ENCODE measurements at regions not wholly inside any gene's neighbourhood (a gene's known extent, or its start where the extent isn't known, plus 50 kb on each side); places are given as distances from the start of the nearest gene placed in this dataset.

- H4K20me1 ChIP-seq (ENCODE audit: control insufficient read depth, extremely low read depth, insufficient read depth, low read length): no peaks in the 10 kb centered on the region
- FAIRE-seq: no peak
These were observed 177.6 kb upstream of the LRFN2 start for GRCh38 chr6:40764726-40765125.

DNA sequence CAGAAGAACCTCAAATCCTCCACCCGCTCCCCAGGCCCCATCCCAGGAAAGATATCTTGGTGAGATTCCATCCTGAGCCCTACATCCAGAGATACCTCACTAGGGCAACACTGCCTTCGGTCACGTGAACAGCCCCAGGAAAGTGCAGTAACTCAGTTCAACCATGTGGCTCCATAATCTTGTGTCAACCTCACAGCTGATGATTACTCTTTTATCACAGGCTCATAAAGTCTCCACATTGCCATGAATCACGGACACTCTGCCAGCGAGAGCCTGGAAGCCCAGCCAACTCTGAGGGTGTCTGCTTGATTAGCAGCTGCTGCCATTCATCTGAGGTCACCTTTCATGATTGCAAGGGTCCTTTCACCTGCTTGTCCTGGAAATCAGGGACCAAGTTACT, 175.8 kb upstream of the LRFN2 start:
- no peak for DNase-seq (ENCODE audit: low read depth, low spot score)
- Histone ChIP-seq H3K9me1 (ENCODE audit: control insufficient read depth, extremely low read depth, insufficient read depth, low read length) (no peaks in the 10 kb centered on the region), H3K27me3 (ENCODE audit: control insufficient read depth, extremely low read depth, insufficient read depth, low read length) (peaks cover 14% of the 10 kb centered on the region), H3K27ac (ENCODE audit: control insufficient read depth, insufficient read depth, low read length) (no peak overlapping the region), H3K4me1 (ENCODE audit: control insufficient read depth, extremely low read depth, insufficient read depth, low read length) (no peaks in the 10 kb centered on the region), H3K9ac (ENCODE audit: control insufficient read depth, extremely low read depth, insufficient read depth, low read length) (no peak overlapping the region), H3K36me3 (ENCODE audit: control insufficient read depth in 2 of 2, extremely low read depth in 1 of 2, insufficient read depth in 2 of 2, low read length in 2 of 2) (no peaks in the 10 kb centered on the region), H3K9me3 (ENCODE audit: control insufficient read depth, low read depth, low read length) (no peaks in the 10 kb centered on the region), H3K4me2 (ENCODE audit: control insufficient read depth, extremely low read depth, insufficient read depth, low read depth, low read length) (no peak overlapping the region), H4K20me1 (ENCODE audit: control insufficient read depth, extremely low read depth, insufficient read depth, low read length) (no peaks in the 10 kb centered on the region), H3K79me2 (ENCODE audit: control insufficient read depth, insufficient read depth, low read length) (no peaks in the 10 kb centered on the region), H2AFZ (ENCODE audit: control insufficient read depth, low read length) (no peak overlapping the region), H3K4me3 (ENCODE audit: control insufficient read depth in 2 of 3, extremely low read depth in 1 of 3, insufficient read depth in 2 of 3, low read depth in 1 of 3, low read length in 3 of 3) (no peak overlapping the region)
- dilution Hi-C loops (cut with MboI; ENCODE audit: extremely low pct_ligation_motif_present, low sequenced_read_pairs): no loop called here
- no peak for FAIRE-seq
- TF ChIP-seq CTCF (optimal IDR thresholded peaks at IDR 0.05 in 1 of 3, IDR thresholded peaks at IDR 0.05 in 1 of 3, conservative IDR thresholded peaks at IDR 0.05 in 1 of 3; ENCODE audit: extremely low read depth in 1 of 3, insufficient read depth in 2 of 3, low read length in 3 of 3): no peak
- no peak for TF ChIP-seq EZH2 (IDR thresholded peaks at IDR 0.05; ENCODE audit: low read length)

More at GRCh38 chr6:40764726-40765125, 177.6 kb upstream of the LRFN2 start:
- no peak for DNase-seq (ENCODE audit: low read depth, low spot score)
- no peaks in the 10 kb centered on the region for H3K79me2 ChIP-seq (ENCODE audit: control insufficient read depth, insufficient read depth, low read length)
- dilution Hi-C loops (cut with MboI; ENCODE audit: extremely low pct_ligation_motif_present, low sequenced_read_pairs): no loop called here
- no peaks in the 10 kb centered on the region for H3K9me1 ChIP-seq (ENCODE audit: control insufficient read depth, extremely low read depth, insufficient read depth, low read length)
- TF ChIP-seq CTCF (optimal IDR thresholded peaks at IDR 0.05 in 1 of 3, IDR thresholded peaks at IDR 0.05 in 1 of 3, conservative IDR thresholded peaks at IDR 0.05 in 1 of 3; ENCODE audit: extremely low read depth in 1 of 3, insufficient read depth in 2 of 3, low read length in 3 of 3) (no peak), EZH2 (IDR thresholded peaks at IDR 0.05; ENCODE audit: low read length) (no peak)
- no peak overlapping the region for H3K27ac ChIP-seq (ENCODE audit: control insufficient read depth, insufficient read depth, low read length)
- no peak overlapping the region for H3K9ac ChIP-seq (ENCODE audit: control insufficient read depth, extremely low read depth, insufficient read depth, low read length)
- no peaks in the 10 kb centered on the region for H3K4me1 ChIP-seq (ENCODE audit: control insufficient read depth, extremely low read depth, insufficient read depth, low read length)
- H3K27me3 ChIP-seq (ENCODE audit: control insufficient read depth, extremely low read depth, insufficient read depth, low read length): peaks cover 17% of the 10 kb centered on the region
- no peak overlapping the region for H2AFZ ChIP-seq (ENCODE audit: control insufficient read depth, low read length)
- no peaks in the 10 kb centered on the region for H3K36me3 ChIP-seq (ENCODE audit: control insufficient read depth in 2 of 2, extremely low read depth in 1 of 2, insufficient read depth in 2 of 2, low read length in 2 of 2)
- H3K9me3 ChIP-seq (ENCODE audit: control insufficient read depth, low read depth, low read length): no peaks in the 10 kb centered on the region
- H3K4me3 ChIP-seq (ENCODE audit: control insufficient read depth in 2 of 3, extremely low read depth in 1 of 3, insufficient read depth in 2 of 3, low read depth in 1 of 3, low read length in 3 of 3): no peak overlapping the region
- H3K4me2 ChIP-seq (ENCODE audit: control insufficient read depth, extremely low read depth, insufficient read depth, low read depth, low read length): no peak overlapping the region
